ENCODE measurements at regions not wholly inside any gene's neighbourhood (a gene's known extent, or its start where the extent isn't known, plus 50 kb on each side); places are given as distances from the start of the nearest gene placed in this dataset.

GRCh38 chr2:173584676-173585458 lies 230.2 kb downstream of the CDCA7 start:
- no peak for DNase-seq (ENCODE audit: low spot score)

- no peak for DNase-seq (ENCODE audit: low spot score)
Measured at GRCh38 chr2:173588931-173589369, 234.3 kb downstream of the CDCA7 start.

- DNase-seq (ENCODE audit: low spot score), result no peak
Measured at GRCh38 chr2:173589604-173590275, 235.1 kb downstream of the CDCA7 start.

- DNase-seq (ENCODE audit: low spot score), result peak; percentile 33
Measured at GRCh38 chr2:173590276-173590861, 235.7 kb downstream of the CDCA7 start.

GRCh38 chr2:173593109-173593508 lies 238.4 kb downstream of the CDCA7 start:
- no peak for DNase-seq (ENCODE audit: low spot score)

GRCh38 chr2:173596244-173596643 lies 241.6 kb downstream of the CDCA7 start:
- no peak for DNase-seq (ENCODE audit: low spot score)

- DNase-seq (ENCODE audit: low spot score), result no peak
Measured at GRCh38 chr2:173598525-173598924, 243.9 kb downstream of the CDCA7 start.

- DNase-seq (ENCODE audit: low spot score), result no peak
Measured at GRCh38 chr2:173599821-173600359, 245.2 kb downstream of the CDCA7 start.

- DNase-seq (ENCODE audit: low spot score), result no peak
Measured at GRCh38 chr2:173602153-173602795, 247.6 kb downstream of the CDCA7 start.

- no peak for DNase-seq (ENCODE audit: low spot score)
Measured at GRCh38 chr2:173605994-173606393, 251.3 kb downstream of the CDCA7 start.

- no peak for DNase-seq (ENCODE audit: low spot score)
Measured at GRCh38 chr2:173606619-173607248, 252.1 kb downstream of the CDCA7 start.

- no peak for DNase-seq (ENCODE audit: low spot score)
Measured at GRCh38 chr2:173607606-173608311, 253.1 kb downstream of the CDCA7 start.

GRCh38 chr2:173611121-173611520 lies 256.4 kb downstream of the CDCA7 start:
- no peak for DNase-seq (ENCODE audit: low spot score)

GRCh38 chr2:173612354-173612753 lies 257.7 kb downstream of the CDCA7 start:
- no peak for DNase-seq (ENCODE audit: low spot score)

- no peak for DNase-seq (ENCODE audit: low spot score)
Measured at GRCh38 chr2:173613386-173613785, 258.7 kb downstream of the CDCA7 start.

GRCh38 chr2:173614265-173614930 lies 259.7 kb downstream of the CDCA7 start:
- DNase-seq (ENCODE audit: low spot score), result no peak

GRCh38 chr2:173623438-173624319 lies 269.0 kb downstream of the CDCA7 start:
- DNase-seq (ENCODE audit: low spot score), result no peak

GRCh38 chr2:173625315-173625714 lies 270.6 kb downstream of the CDCA7 start:
- DNase-seq (ENCODE audit: low spot score), result no peak

GRCh38 chr2:173629076-173629475 lies 274.4 kb downstream of the CDCA7 start:
- DNase-seq (ENCODE audit: low spot score), result no peak
